ENCODE measurements at regions not wholly inside any gene's neighbourhood (a gene's known extent, or its start where the extent isn't known, plus 50 kb on each side); places are given as distances from the start of the nearest gene placed in this dataset.
"Not testable (repeated sequence)": the region's sequence is repeated elsewhere in the genome, so short reads cannot be mapped to it uniquely, and the experiment has no call there.

- no peak overlapping the region for H3K4me3 ChIP-seq (ENCODE audit: low read depth, low read length)
- DNase-seq (ENCODE audit: low read depth) = no peak
- TF ChIP-seq CTCF (IDR thresholded peaks at IDR 0.05; ENCODE audit: insufficient read depth, low read length) = no peak
These were observed 92.1 kb downstream of the TRIM42 start for GRCh38 chr3:140769951-140770350.

GRCh38 chr3:140770977-140771667, 93.3 kb downstream of the TRIM42 start:
- no peak overlapping the region for H3K4me3 ChIP-seq (ENCODE audit: low read depth, low read length)
- no peak for TF ChIP-seq CTCF (IDR thresholded peaks at IDR 0.05; ENCODE audit: insufficient read depth, low read length)
- DNase-seq (ENCODE audit: low read depth) = no peak

- no peak for DNase-seq (ENCODE audit: low read depth)
- H3K4me3 ChIP-seq (ENCODE audit: low read depth, low read length) = no peak overlapping the region
- TF ChIP-seq CTCF (IDR thresholded peaks at IDR 0.05; ENCODE audit: insufficient read depth, low read length) = no peak
These were observed 99.9 kb downstream of the TRIM42 start for GRCh38 chr3:140777631-140778233.

GRCh38 chr3:140791368-140791767, 113.5 kb downstream of the TRIM42 start:
- TF ChIP-seq CTCF (IDR thresholded peaks at IDR 0.05; ENCODE audit: insufficient read depth, low read length) = no peak
- H3K4me3 ChIP-seq (ENCODE audit: low read depth, low read length) = no peak overlapping the region
- DNase-seq (ENCODE audit: low read depth) = no peak

DNA sequence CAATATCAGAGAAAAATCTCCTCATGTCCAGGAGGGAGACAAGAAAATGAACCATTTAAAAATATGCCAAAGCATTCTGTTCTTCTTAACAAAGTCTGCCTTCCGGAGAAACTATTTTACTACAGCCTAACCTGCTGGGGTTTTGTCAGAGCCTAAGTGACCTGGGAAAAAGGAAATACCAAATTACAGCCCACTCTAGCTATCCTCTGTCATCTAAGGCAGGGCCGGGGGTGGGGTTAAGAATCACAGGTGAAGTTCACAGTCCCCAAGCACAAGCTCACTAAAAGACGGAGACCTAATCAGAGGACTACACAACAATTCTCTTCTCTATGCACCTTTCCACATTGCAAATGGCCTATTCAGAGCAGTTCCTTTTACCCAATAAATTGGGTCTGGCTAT, 116.6 kb downstream of the TRIM42 start:
- TF ChIP-seq CTCF (IDR thresholded peaks at IDR 0.05; ENCODE audit: insufficient read depth, low read length) = no peak
- no peak overlapping the region for H3K4me3 ChIP-seq (ENCODE audit: low read depth, low read length)
- no peak for DNase-seq (ENCODE audit: low read depth)

DNA sequence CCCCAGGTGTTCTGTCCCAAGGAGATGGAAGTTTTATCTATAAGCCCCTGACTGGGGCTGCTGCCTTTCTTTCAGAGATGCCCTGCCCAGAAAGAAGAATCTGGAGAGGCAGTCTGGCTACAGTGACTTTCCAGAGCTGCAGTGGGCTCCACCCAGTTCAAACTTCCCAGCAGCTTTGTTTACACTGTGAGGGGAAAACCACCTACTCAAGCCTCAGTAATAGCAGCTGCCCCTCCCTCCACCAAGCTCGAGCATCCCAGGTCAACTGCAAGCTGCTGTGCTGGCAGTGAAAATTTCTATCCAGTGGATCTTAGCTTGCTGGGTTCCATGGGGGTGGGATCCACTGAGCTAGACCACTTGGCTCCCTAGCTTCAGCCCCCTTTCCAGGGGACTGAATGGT, 125.0 kb downstream of the TRIM42 start:
- not testable (repeated sequence) for DNase-seq (ENCODE audit: low read depth); H3K4me3 ChIP-seq (ENCODE audit: low read depth, low read length)

GRCh38 chr3:140809316-140809715, 131.5 kb downstream of the TRIM42 start:
- H3K4me3 ChIP-seq (ENCODE audit: low read depth, low read length) = no peak overlapping the region
- no peak for TF ChIP-seq CTCF (IDR thresholded peaks at IDR 0.05; ENCODE audit: insufficient read depth, low read length)
- no peak for DNase-seq (ENCODE audit: low read depth)

Data from fibroblast of the aortic adventitia (primary cell).